ENCODE measurements at regions not wholly inside any gene's neighbourhood (a gene's known extent, or its start where the extent isn't known, plus 50 kb on each side); places are given as distances from the start of the nearest gene placed in this dataset.

- DNase-seq (ENCODE audit: low spot score), result no peak
Observed at GRCh38 chr16:65441501-65441900, 319.6 kb upstream of the CDH11 start.

DNA sequence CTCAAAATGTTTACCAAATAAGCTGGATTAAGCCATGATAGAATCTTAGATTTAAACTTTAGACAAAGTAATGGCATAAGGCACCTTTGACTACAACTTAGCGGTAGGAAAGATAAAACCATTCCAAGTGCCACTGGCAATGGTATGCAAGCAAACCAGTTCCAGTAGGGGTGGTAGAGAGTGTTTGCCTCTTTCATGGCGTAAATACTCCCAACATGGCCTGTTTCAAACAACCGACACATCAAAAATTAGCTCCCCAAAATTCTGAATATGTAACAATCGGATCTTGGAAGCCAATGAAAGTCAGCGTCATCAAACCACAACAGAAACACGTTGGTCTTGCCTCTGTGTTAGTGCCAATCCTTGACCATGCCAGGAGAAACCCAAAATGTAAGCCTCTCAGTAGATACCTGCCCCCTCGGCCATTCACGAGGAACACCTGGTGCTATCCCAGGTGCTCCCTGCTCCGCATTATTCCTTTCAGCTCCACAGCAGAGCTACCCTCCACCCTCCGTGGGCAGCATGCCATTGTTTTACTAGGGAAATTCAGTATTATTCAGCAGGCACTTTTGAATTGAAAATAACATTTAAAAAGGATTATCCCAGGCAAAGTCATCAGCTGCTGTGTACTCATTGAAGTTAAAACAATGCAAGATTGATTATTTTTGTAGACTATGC is 307.8 kb upstream of the CDH11 start:
- no peak for DNase-seq (ENCODE audit: low spot score)

GRCh38 chr16:65426484-65426883 is 304.6 kb upstream of the CDH11 start:
- DNase-seq (ENCODE audit: low spot score), result no peak

DNA sequence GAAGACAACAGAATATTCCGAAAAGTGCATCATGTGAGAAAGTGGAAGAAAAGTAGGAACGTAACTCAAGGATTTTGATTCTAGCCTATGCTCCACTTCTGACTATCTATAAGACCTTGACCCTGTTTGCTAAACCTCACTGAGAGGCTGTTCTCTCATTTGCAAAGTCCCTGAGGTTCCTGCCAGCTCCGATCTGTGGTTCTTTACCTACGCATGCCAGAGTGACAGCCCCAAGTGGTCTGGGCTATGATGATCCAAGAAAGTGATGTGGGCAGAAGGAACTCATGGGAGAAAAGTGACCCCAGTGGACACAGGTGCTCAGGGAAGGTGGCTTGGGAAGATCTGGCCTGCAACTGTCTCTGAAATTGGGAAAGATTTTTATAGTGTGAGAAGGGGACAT is 301.1 kb upstream of the CDH11 start:
- DNase-seq (ENCODE audit: low spot score), result no peak

GRCh38 chr16:65421596-65421995 is 299.7 kb upstream of the CDH11 start:
- DNase-seq (ENCODE audit: low spot score), result no peak

DNA sequence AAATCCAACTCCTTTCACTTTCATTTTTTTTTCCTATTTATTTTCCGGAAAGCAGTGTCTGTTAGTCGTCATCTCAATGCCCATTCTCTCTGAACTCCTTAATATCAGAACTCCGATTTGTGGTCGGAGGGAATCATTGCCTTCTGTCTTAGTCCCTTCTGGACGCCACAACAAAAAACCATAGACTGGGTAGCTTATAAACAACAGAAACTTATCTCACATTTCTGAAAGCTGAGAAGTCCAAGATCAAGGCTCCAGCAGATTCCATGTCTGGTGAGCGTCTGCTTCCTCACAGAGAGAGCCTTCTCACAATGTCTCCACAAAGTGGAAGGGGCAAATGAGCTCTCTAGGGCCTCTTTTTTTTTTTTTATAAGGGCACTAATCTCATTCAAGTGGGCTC is 296.6 kb upstream of the CDH11 start:
- DNase-seq (ENCODE audit: low spot score), result no peak

GRCh38 chr16:65415460-65415859 is 293.6 kb upstream of the CDH11 start:
- DNase-seq (ENCODE audit: low spot score), result no peak

- no peak for DNase-seq (ENCODE audit: low spot score)
Observed at GRCh38 chr16:65414284-65414984, 292.6 kb upstream of the CDH11 start.

DNA sequence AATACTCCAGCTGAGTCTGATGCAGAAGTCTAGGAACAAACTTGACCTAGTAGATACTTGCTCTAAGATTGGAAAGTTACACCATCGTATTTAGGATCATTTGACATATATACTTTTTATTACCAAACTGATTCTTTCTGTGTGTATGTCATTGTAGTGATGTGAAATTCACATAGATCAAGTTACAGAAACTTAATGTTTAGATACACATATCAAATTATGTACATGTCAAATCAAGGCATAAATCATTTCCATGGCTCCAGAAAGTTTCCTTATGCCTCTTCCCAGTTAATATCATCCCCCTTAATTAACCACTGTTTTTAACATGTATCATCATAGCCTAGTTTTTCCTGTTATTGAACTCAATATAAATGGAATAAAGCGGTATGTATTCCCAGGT is 292.0 kb upstream of the CDH11 start:
- DNase-seq (ENCODE audit: low spot score), result no peak

GRCh38 chr16:65410801-65411200 is 288.9 kb upstream of the CDH11 start:
- no peak for DNase-seq (ENCODE audit: low spot score)

GRCh38 chr16:65409510-65409909 is 287.6 kb upstream of the CDH11 start:
- DNase-seq (ENCODE audit: low spot score), result no peak

DNA sequence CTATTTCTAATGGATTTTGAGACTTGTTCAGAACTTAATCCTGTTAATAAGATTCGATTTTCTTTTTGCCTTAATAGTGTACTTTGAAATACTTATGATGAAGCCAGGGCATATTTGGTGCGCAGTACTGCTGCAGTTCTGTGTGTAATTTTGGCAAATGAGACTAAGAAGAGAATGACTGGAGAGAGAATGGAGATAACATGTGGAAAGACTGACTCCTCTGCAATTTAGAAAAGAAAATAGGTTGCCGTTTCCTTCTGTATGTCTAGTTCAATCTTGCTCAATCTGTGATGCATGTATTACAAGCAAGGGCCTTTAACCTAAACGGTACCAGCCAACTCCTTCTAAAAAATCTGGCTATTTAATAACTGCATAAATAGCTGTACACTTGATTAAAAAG is 285.1 kb upstream of the CDH11 start:
- DNase-seq (ENCODE audit: low spot score), result no peak

- no peak for DNase-seq (ENCODE audit: low spot score)
Observed at GRCh38 chr16:65406116-65406515, 284.3 kb upstream of the CDH11 start.

DNA sequence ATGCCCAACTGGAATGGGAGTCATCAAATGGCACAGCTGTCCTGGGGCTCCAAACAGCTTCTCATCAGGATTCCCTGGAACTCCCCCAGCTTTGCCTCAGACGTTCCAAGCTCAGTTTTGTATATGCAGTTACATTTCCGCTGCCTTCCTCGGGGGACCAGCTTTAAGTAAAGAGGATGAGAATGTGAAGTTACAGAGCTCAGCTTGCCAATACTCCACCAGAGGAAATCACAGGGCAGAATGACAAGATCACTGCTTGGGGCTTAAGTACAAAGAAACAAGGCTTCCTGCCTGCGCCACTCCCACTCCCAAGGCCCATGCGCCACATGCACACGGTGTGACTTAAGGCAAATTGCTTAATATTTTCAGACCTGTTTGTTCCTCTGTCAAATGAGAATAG is 272.4 kb upstream of the CDH11 start:
- no peak for DNase-seq (ENCODE audit: low spot score)

GRCh38 chr16:65392806-65393565 is 271.1 kb upstream of the CDH11 start:
- no peak for DNase-seq (ENCODE audit: low spot score)

DNA sequence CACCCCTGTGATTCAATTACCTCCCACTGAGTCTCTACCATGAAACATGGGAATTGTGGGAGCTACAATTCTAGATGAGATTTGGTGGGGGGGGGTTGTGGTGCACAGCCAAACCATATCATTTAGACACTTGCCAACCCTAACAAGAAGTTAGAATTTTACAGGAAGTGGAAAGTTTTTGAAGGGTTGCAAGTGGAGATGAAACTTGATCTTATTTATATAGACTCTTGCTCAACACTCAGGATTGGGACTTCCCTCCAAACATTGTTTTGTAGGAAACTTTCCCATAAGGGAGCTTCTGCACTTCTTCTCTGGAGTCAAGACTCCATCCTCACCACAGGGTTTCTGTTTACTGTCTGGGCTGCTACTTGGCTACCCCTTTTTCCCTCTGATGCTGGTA is 266.7 kb upstream of the CDH11 start:
- no peak for DNase-seq (ENCODE audit: low spot score)

- no peak for DNase-seq (ENCODE audit: low spot score)
Observed at GRCh38 chr16:65386672-65387071, 264.8 kb upstream of the CDH11 start.

DNA sequence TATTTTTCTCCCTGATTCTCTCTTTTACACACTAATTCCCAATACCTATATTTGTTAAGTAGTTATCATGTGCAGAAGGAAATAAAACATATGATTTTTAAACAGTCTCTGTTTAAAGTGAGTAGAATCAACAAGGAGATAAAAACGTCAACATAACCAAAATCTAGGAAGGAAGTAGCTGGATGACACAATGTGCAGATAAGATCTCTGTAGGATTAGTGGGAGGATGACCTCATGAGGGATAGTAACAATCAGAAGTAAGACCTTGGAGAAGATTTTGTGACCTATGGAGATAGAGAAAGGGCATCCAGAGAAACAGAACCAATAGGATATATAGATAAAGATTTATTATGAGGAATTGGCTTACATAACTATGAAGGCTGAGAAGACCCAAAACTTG is 262.6 kb upstream of the CDH11 start:
- DNase-seq (ENCODE audit: low spot score), result no peak

DNA sequence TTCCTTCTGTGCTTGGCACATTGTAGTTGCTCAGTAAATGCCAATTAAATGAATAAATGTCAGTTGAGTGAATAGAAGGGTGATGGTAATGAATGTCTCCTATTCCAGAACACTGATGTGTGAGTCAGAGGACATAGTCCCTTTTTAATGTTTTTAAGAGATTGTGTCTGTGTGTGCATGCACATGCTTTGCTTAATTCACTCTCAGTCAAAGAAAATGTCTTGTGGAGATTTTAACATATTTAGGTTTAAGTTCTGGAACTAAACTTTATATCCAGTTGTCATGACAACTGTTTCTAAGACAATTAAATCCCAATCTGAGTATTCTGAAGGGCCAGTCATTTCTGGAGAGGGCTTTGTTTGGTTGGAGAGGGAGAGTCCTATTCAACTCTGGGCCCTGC is 255.3 kb upstream of the CDH11 start:
- DNase-seq (ENCODE audit: low spot score), result no peak

DNA sequence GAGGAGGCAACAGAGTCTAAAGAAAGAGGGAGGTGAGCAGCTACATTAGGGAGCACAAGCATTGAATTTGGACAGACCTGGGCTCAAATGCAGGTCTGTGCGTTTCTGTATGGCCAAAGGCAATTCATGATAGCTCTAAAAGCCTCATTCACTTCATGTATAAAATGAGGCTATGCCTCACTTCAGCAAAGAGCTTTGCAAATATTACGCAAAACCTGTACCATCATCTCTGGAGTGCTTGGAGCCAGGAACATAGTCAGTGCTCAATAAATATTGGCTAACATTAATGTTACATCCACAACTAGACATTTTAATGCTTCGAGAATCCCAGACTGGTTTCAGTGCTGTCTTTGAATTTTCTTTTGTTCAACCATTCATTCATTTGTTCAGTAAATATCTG is 254.7 kb upstream of the CDH11 start:
- DNase-seq (ENCODE audit: low spot score), result no peak

DNA sequence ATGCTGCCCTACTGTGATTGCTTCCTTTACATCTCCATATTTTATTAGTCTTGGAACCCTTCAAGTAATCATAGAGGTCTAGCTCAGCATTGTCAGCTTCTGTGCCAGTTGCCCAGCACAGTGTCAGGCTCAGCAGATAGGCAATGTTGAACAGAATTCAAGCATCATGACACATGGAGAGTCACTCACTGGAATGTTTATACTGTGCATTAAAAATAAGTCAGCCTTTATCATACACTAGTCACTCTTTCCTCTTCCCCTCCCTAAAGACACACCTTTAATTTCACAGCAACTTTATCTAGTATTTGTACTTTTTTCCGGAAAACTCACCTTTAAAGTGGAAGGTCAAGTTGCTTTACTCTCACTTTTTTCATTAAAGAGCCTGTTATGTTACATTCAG is 253.8 kb upstream of the CDH11 start:
- no peak for DNase-seq (ENCODE audit: low spot score)

GRCh38 chr16:65373097-65373496 is 251.2 kb upstream of the CDH11 start:
- DNase-seq (ENCODE audit: low spot score), result no peak

- DNase-seq (ENCODE audit: low spot score), result no peak
Observed at GRCh38 chr16:65372171-65372570, 250.3 kb upstream of the CDH11 start.
